Erythroblast (primary cell): ENCODE measurements at regions not wholly inside any gene's neighbourhood (a gene's known extent, or its start where the extent isn't known, plus 50 kb on each side); places are given as distances from the start of the nearest gene placed in this dataset.

Source experiments
- GATA1 ChIP-seq: IDR thresholded peaks from 2 replicates; pipeline ENCODE4 v1.6.1; 2011; ENCODE audit warnings: low read depth, mild to moderate bottlenecking, control low read depth, low read length, moderate library complexity
- POLR2A ChIP-seq: IDR thresholded peaks from 2 replicates; pipeline ENCODE4 v1.6.1; 2011; ENCODE audit warnings: mild to moderate bottlenecking, low read length

DNA sequence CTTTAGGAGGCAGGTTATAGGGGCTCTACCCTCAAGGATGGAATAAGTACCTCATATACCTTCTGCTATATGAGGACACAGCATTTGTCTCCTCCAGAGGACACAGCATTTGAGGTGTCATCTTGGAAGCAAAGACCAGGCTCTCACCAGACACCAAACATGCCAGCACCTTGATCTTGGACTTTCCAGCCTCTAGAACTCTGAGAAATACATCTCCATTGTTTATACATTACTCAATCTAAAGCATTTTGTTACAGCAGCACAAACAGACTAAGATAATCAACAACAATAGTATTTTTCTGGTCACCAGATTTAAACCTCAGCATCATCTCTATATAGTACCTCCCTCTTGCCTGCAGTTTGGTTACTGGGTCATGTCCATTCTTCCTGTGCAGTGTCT is 237.5 kb upstream of the KLF3 start:
- TF ChIP-seq POLR2A (no peak), GATA1 (no peak)
